H9 (cell line): ENCODE measurements at regions not wholly inside any gene's neighbourhood (a gene's known extent, or its start where the extent isn't known, plus 50 kb on each side); places are given as distances from the start of the nearest gene placed in this dataset.

Experiments used
- DNase-seq: peaks from one replicate; pipeline ENCODE4 v3.0.0-alpha.2; 2017
- H2AFZ ChIP-seq: one replicate; pipeline ENCODE4 v1.6.1; 2013; ENCODE audit warnings: mild to moderate bottlenecking, low read length, control low read depth, moderate library complexity
- H2AK5ac ChIP-seq: 2 replicates; pipeline ENCODE4 v1.6.1; 2013; ENCODE audit warnings: low read length, control low read depth, mixed read lengths; ENCODE audit not compliant: insufficient read length
- H2BK120ac ChIP-seq: one replicate; pipeline ENCODE4 v1.6.1; 2013; ENCODE audit warnings: low read depth, mild to moderate bottlenecking, low read length, control low read depth, inconsistent platforms; ENCODE audit not compliant: poor library complexity, severe bottlenecking
- H2BK12ac ChIP-seq: 2 replicates; pipeline ENCODE4 v1.6.1; 2013; ENCODE audit warnings: low read length, control low read depth, mixed read lengths, low read depth; ENCODE audit not compliant: insufficient read length
- H2BK15ac ChIP-seq: 2 replicates; pipeline ENCODE4 v1.6.1; 2013; ENCODE audit warnings: low read depth, low read length, control low read depth
- H2BK20ac ChIP-seq: one replicate; pipeline ENCODE4 v1.6.1; 2013; ENCODE audit warnings: low read depth, mild to moderate bottlenecking, low read length, control low read depth, inconsistent platforms; ENCODE audit not compliant: poor library complexity, severe bottlenecking
- H2BK5ac ChIP-seq: 2 replicates; pipeline ENCODE4 v1.6.1; 2013; ENCODE audit warnings: low read length, control low read depth, mixed read lengths; ENCODE audit not compliant: insufficient read length
- H3K14ac ChIP-seq: 2 replicates; pipeline ENCODE4 v1.6.1; 2013; ENCODE audit warnings: low read length, control low read depth; ENCODE audit not compliant: insufficient read depth
- H3K18ac ChIP-seq: 2 replicates; pipeline ENCODE4 v1.6.1; 2013; ENCODE audit warnings: low read depth, mild to moderate bottlenecking, mixed read lengths, low read length, control low read depth; ENCODE audit not compliant: insufficient read length
- H3K23ac ChIP-seq: 2 replicates; pipeline ENCODE4 v1.6.1; 2013; ENCODE audit warnings: low read length, control low read depth, mixed read lengths, low read depth; ENCODE audit not compliant: insufficient read length
- H3K23me2 ChIP-seq: 2 replicates; pipeline ENCODE4 v1.6.1; 2013; ENCODE audit warnings: low read depth, mild to moderate bottlenecking, mixed read lengths, low read length, control low read depth; ENCODE audit not compliant: insufficient read length, poor library complexity, severe bottlenecking
- H3K27ac ChIP-seq: 2 replicates; pipeline ENCODE4 v1.5.1; 2013; ENCODE audit warnings: low read length, control low read depth, mixed read lengths, low read depth; ENCODE audit not compliant: insufficient read length
- H3K27me3 ChIP-seq: 2 replicates; pipeline ENCODE4 v1.6.1; 2013; ENCODE audit warnings: low read length, control low read depth, inconsistent platforms; ENCODE audit not compliant: insufficient read depth
- H3K4ac ChIP-seq: 2 replicates; pipeline ENCODE4 v1.6.1; 2013; ENCODE audit warnings: low read depth, mild to moderate bottlenecking, control low read depth, inconsistent platforms, low read length, moderate library complexity
- H3K4me1 ChIP-seq: 2 replicates; pipeline ENCODE4 v1.6.1; 2013; ENCODE audit warnings: low read length, control low read depth, inconsistent platforms; ENCODE audit not compliant: insufficient read depth
- H3K4me2 ChIP-seq: 2 replicates; pipeline ENCODE4 v1.6.1; 2013; ENCODE audit warnings: low read length, control low read depth, mixed read lengths; ENCODE audit not compliant: insufficient read length, insufficient read depth
- H3K56ac ChIP-seq: 2 replicates; pipeline ENCODE4 v1.6.1; 2013; ENCODE audit warnings: low read depth, mild to moderate bottlenecking, mixed read lengths, low read length, control low read depth; ENCODE audit not compliant: insufficient read length
- H3K79me1 ChIP-seq: 2 replicates; pipeline ENCODE4 v1.6.1; 2013; ENCODE audit warnings: low read depth, mild to moderate bottlenecking, moderate library complexity, low read length, control low read depth, inconsistent platforms; ENCODE audit not compliant: insufficient read depth, poor library complexity, severe bottlenecking
- H3K79me2 ChIP-seq: 2 replicates; pipeline ENCODE4 v1.6.1; 2013; ENCODE audit warnings: low read length, control low read depth, inconsistent platforms; ENCODE audit not compliant: insufficient read depth
- H3K9ac ChIP-seq: 2 replicates; pipeline ENCODE4 v1.6.1; 2013; ENCODE audit warnings: low read length, control low read depth, mixed read lengths; ENCODE audit not compliant: insufficient read length; ENCODE audit errors: extremely low read depth
- H3K9me3 ChIP-seq: one replicate; pipeline ENCODE4 v1.6.1; 2013; ENCODE audit warnings: low read depth, low read length, inconsistent platforms; ENCODE audit not compliant: control insufficient read depth
- H3T11ph ChIP-seq: one replicate; pipeline ENCODE4 v1.6.1; 2013; ENCODE audit warnings: mild to moderate bottlenecking, low read length, control low read depth, inconsistent platforms
- H4K20me1 ChIP-seq: one replicate; pipeline ENCODE4 v1.6.1; 2013; ENCODE audit not compliant: control insufficient read depth, insufficient read length, insufficient read depth
- H4K5ac ChIP-seq: 2 replicates; pipeline ENCODE4 v1.6.1; 2013; ENCODE audit warnings: low read depth, mild to moderate bottlenecking, mixed read lengths, low read length, control low read depth; ENCODE audit not compliant: insufficient read length
- H4K8ac ChIP-seq: replicated peaks from 2 replicates; pipeline ENCODE4 v1.6.1; 2013; ENCODE audit warnings: low read length, control low read depth, mixed read lengths, low read depth; ENCODE audit not compliant: insufficient read length
- H4K91ac ChIP-seq: 2 replicates; pipeline ENCODE4 v1.6.1; 2013; ENCODE audit warnings: low read depth, mild to moderate bottlenecking, moderate library complexity, mixed read lengths, low read length, control low read depth; ENCODE audit not compliant: insufficient read length
- H3K27ac Mint-ChIP-seq, 3 experiments: 2 replicates in 2 of 3; 3 replicates in 1 of 3; pipeline ENCODE4 v1.8.0; 2020 to 2021; ENCODE audit warnings: mixed read lengths in 3 of 3, mild to moderate bottlenecking in 1 of 3, moderate library complexity in 1 of 3
- H3K27me3 Mint-ChIP-seq: 2 replicates; pipeline ENCODE4 v1.8.0; 2021; ENCODE audit warnings: low read depth, mild to moderate bottlenecking, moderate library complexity, mixed read lengths
- H3K36me3 Mint-ChIP-seq, 3 experiments: 2 replicates in 2 of 3; 3 replicates in 1 of 3; pipeline ENCODE4 v1.8.0; 2020 to 2021; ENCODE audit warnings: low read depth in 3 of 3, mixed read lengths in 3 of 3; ENCODE audit not compliant: insufficient read depth in 1 of 3
- H3K4me1 Mint-ChIP-seq, 2 experiments: 2 replicates each; pipeline ENCODE4 v1.8.0; 2020; ENCODE audit warnings: mixed read lengths in 2 of 2
- H3K4me3 Mint-ChIP-seq, 2 experiments: 2 replicates in 1 of 2; 3 replicates in 1 of 2; pipeline ENCODE4 v1.8.0; 2020 to 2021; ENCODE audit warnings: mild to moderate bottlenecking in 2 of 2, mixed read lengths in 2 of 2, moderate library complexity in 1 of 2
- H3K9me3 Mint-ChIP-seq, 2 experiments: 2 replicates in 1 of 2; 3 replicates in 1 of 2; pipeline ENCODE4 v1.8.0; 2020; ENCODE audit warnings: mild to moderate bottlenecking in 2 of 2, mixed read lengths in 2 of 2, moderate library complexity in 1 of 2
- CTCF ChIP-seq: fragments of 200-600 bp; sonication (generic); conservative IDR thresholded peaks from 3 replicates; pipeline ENCODE4 v1.8.0; 2021; ENCODE audit warnings: antibody characterized with exemption, mild to moderate bottlenecking
- WGBS: extraction: QIAGEN DNeasy Blood & Tissue Kit; methylation state at CpG from one replicate; pipeline ENCODE4 v1.1.7; 2013; ENCODE audit warnings: missing lambda C conversion rate, low lambda C conversion rate, mixed read lengths; ENCODE audit not compliant: insufficient read length; ENCODE audit errors: extremely low coverage; 5-methylcytosine and 5-hydroxymethylcytosine counted together

DNA sequence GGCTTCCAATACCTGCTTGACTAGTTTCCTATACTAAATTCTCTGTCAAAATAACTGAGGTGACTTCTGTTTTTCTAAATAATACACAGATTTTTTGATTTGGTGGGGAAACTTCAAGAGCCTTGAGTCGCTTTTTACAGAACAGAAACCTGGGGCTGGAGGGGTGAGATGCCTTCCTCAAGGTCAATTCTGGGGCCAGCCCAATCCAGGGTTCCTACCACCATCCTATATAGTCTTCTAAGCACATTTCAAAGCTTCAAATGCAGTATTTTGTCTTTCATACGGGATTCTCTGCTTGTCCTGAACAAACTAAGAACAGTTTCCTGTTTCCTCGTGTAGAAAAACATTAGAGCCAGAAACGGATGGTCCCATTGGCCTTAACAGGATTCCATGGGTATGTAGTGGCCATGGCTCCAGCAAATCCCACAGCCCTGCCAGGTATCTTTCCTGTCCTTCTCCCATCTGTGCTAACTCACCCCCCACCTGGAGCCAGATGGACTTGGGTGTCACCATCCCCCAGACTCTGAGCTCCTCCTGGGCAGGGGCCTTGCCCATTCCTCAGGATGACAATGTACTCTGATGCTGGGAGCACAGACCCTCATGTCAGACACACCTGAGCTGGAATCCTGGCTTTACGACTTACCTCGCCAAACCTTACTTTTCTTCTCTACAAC, 146.9 kb downstream of the KLF13 start:
- H4K91ac ChIP-seq = no peak overlapping the region
- no peak overlapping the region for H2BK12ac ChIP-seq
- no peak overlapping the region for H3K18ac ChIP-seq
- no peaks in the 10 kb centered on the region for H3K36me3 Mint-ChIP-seq
- H4K5ac ChIP-seq = no peak overlapping the region
- H3K27ac ChIP-seq = no peak overlapping the region
- H2BK120ac ChIP-seq = no peak overlapping the region
- no peak for DNase-seq
- WGBS = no CpG with 5 or more reads among the region's 6 CpGs
- no peak overlapping the region for H3K9ac ChIP-seq
- no peak overlapping the region for H2AK5ac ChIP-seq
- H4K20me1 ChIP-seq = no peaks in the 10 kb centered on the region
- no peaks in the 10 kb centered on the region for H3K9me3 Mint-ChIP-seq
- H3K4me1 Mint-ChIP-seq = peaks cover 8 to 12% of the 10 kb centered on the region in 2 experiments
- H3K79me1 ChIP-seq = no peaks in the 10 kb centered on the region
- no peak overlapping the region for H3K4me3 Mint-ChIP-seq
- no peak overlapping the region for H2BK15ac ChIP-seq
- no peak overlapping the region for H2BK20ac ChIP-seq
- H3K27ac Mint-ChIP-seq = no peak overlapping the region
- H3K4me1 ChIP-seq = no peaks in the 10 kb centered on the region
- no peak for TF ChIP-seq CTCF
- H3K4me2 ChIP-seq = no peak overlapping the region
- H3K14ac ChIP-seq = no peak overlapping the region
- H3K23me2 ChIP-seq = no peaks in the 10 kb centered on the region
- H3T11ph ChIP-seq = no peak overlapping the region
- H3K27me3 Mint-ChIP-seq = peaks cover 5% of the 10 kb centered on the region; the same call in 1 of the 2 replicates
- no peaks in the 10 kb centered on the region for H3K79me2 ChIP-seq
- no peak overlapping the region for H2AFZ ChIP-seq
- H3K56ac ChIP-seq = no peak overlapping the region
- no peaks in the 10 kb centered on the region for H3K27me3 ChIP-seq
- no peak overlapping the region for H3K4ac ChIP-seq
- no peak overlapping the region for H4K8ac ChIP-seq
- no peak overlapping the region for H3K23ac ChIP-seq
- no peaks in the 10 kb centered on the region for H3K9me3 ChIP-seq
- no peak overlapping the region for H2BK5ac ChIP-seq
